ENCODE measurements at regions not wholly inside any gene's neighbourhood (a gene's known extent, or its start where the extent isn't known, plus 50 kb on each side); places are given as distances from the start of the nearest gene placed in this dataset.

GRCh38 chr19:30731591-30731990 is 359.4 kb downstream of the ZNF536 start:
- TF ChIP-seq, protein P1, sequence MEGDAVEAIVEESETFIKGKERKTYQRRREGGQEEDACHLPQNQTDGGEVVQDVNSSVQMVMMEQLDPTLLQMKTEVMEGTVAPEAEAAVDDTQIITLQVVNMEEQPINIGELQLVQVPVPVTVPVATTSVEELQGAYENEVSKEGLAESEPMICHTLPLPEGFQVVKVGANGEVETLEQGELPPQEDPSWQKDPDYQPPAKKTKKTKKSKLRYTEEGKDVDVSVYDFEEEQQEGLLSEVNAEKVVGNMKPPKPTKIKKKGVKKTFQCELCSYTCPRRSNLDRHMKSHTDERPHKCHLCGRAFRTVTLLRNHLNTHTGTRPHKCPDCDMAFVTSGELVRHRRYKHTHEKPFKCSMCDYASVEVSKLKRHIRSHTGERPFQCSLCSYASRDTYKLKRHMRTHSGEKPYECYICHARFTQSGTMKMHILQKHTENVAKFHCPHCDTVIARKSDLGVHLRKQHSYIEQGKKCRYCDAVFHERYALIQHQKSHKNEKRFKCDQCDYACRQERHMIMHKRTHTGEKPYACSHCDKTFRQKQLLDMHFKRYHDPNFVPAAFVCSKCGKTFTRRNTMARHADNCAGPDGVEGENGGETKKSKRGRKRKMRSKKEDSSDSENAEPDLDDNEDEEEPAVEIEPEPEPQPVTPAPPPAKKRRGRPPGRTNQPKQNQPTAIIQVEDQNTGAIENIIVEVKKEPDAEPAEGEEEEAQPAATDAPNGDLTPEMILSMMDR (IDR thresholded peaks at IDR 0.05; ENCODE audit: poor library complexity) = no peak
- TF ChIP-seq EZH2phosphoT487 (IDR thresholded peaks at IDR 0.05; ENCODE audit: low read depth, severe bottlenecking, unreplicated experiment) (no peak), EZH2 (IDR thresholded peaks at IDR 0.05; ENCODE audit: borderline replicate concordance) (no peak)

Measured in hepatocyte (in vitro differentiated cells).